ENCODE measurements at regions not wholly inside any gene's neighbourhood (a gene's known extent, or its start where the extent isn't known, plus 50 kb on each side); places are given as distances from the start of the nearest gene placed in this dataset.

- no peak for TF ChIP-seq FUBP1 (CRISPR knock-in tag; IDR thresholded peaks at IDR 0.05; ENCODE audit: borderline replicate concordance)
Measured at GRCh38 chr1:80579055-80579454, 1221.7 kb upstream of the ADGRL2 start (continued).

GRCh38 chr1:80566867-80567266 is 1233.9 kb upstream of the ADGRL2 start:
- FAIRE-seq = no peak
- WGBS (ENCODE audit: low lambda C conversion rate) = 0% methylated on average over 2 of the region's 2 CpGs
- Histone ChIP-seq H4K20me1 (ENCODE audit: insufficient read depth, low read length) (no peaks in the 10 kb centered on the region), H3K4me1 (ENCODE audit: insufficient read depth, low read length) (no peaks in the 10 kb centered on the region), H3K27ac (ENCODE audit: extremely low read length, insufficient read depth, low read length) (no peak overlapping the region), H2AFZ (ENCODE audit: low read length) (no peak overlapping the region), H3K4me3 (replicated peaks in 1 of 3; ENCODE audit: insufficient read depth in 1 of 3, low read depth in 2 of 3, low read length in 3 of 3) (no peak overlapping the region), H3K9me3 (ENCODE audit: low read length) (peaks cover 57% of the 10 kb centered on the region), H3K27me3 (ENCODE audit: control insufficient read depth in 1 of 2, insufficient read depth in 2 of 2, low read length in 2 of 2) (no peaks in the 10 kb centered on the region), H3K36me3 (replicated peaks in 1 of 2; ENCODE audit: control insufficient read depth in 1 of 2, insufficient read depth in 2 of 2, low read length in 2 of 2) (no peaks in the 10 kb centered on the region), H3K79me2 (ENCODE audit: insufficient read depth, low read length) (no peaks in the 10 kb centered on the region), H3K4me2 (ENCODE audit: low read depth, low read length) (no peak overlapping the region), H3K9ac (ENCODE audit: insufficient read depth, low read depth, low read length) (no peak overlapping the region)
- no peak for ATAC-seq
- intact Hi-C loops (cut with micrococcal nuclease; ENCODE audit: unreplicated experiment) (no loop called here), in situ Hi-C loops (cut with HindIII; ENCODE audit: extremely low pct_ligation_motif_present, low pct_unique_long_range_greater_than_20kb) (no loop called here)
- DNase-seq (ENCODE audit: low spot score) = no peak
- ChIA-PET POLR2A (no interaction called here), CTCF (ENCODE audit: low intra/inter-chr PET ratio, low total read pairs) (no interaction called here)
- TF ChIP-seq RXRB (CRISPR knock-in tag; IDR thresholded peaks at IDR 0.05; ENCODE audit: borderline replicate concordance) = no peak
- TF ChIP-seq SP4 (CRISPR knock-in tag; IDR thresholded peaks at IDR 0.05) = no peak
- no peak for TF ChIP-seq MED8 (CRISPR knock-in tag; IDR thresholded peaks at IDR 0.05; ENCODE audit: insufficient replicate concordance)
- no peak for TF ChIP-seq ZNF570 (CRISPR knock-in tag; IDR thresholded peaks at IDR 0.05; ENCODE audit: borderline replicate concordance)
- no peak for TF ChIP-seq ISX (CRISPR knock-in tag; conservative IDR thresholded peaks at IDR 0.05)
- TF ChIP-seq MYC (CRISPR knock-in tag; IDR thresholded peaks at IDR 0.05; ENCODE audit: borderline replicate concordance) = no peak
- no peak for TF ChIP-seq SKI (IDR thresholded peaks at IDR 0.05; ENCODE audit: partially characterized antibody)
- TF ChIP-seq ELF3 (CRISPR knock-in tag; IDR thresholded peaks at IDR 0.05) = no peak
- no peak for TF ChIP-seq ZNF382 (CRISPR knock-in tag; IDR thresholded peaks at IDR 0.05; ENCODE audit: borderline replicate concordance)
- no peak for TF ChIP-seq NR2C2 (CRISPR knock-in tag; IDR thresholded peaks at IDR 0.05; ENCODE audit: borderline replicate concordance)
- TF ChIP-seq CCAR2 (optimal IDR thresholded peaks at IDR 0.05; ENCODE audit: low read depth, low read length) = no peak
- no peak for TF ChIP-seq ZNF574 (CRISPR knock-in tag; IDR thresholded peaks at IDR 0.05)
- no peak for TF ChIP-seq ZNF75D (CRISPR knock-in tag; IDR thresholded peaks at IDR 0.05; ENCODE audit: borderline replicate concordance)
- no peak for TF ChIP-seq ZNF12 (CRISPR knock-in tag; IDR thresholded peaks at IDR 0.05)
- TF ChIP-seq PAF1 (CRISPR knock-in tag; IDR thresholded peaks at IDR 0.05) = no peak
- no TSS peak for BruUV-seq (replicated peaks)

All from HepG2 (cell line).